Activated CD4-positive, alpha-beta T cell treated with anti-CD3 and anti-CD28 coated beads, Interleukin-2, amount 50 U/mL, for 16 hours (primary cell): ENCODE measurements at regions not wholly inside any gene's neighbourhood (a gene's known extent, or its start where the extent isn't known, plus 50 kb on each side); places are given as distances from the start of the nearest gene placed in this dataset.

Experiments
- DNase-seq: peaks from one replicate; pipeline ENCODE4 v3.0.0-alpha.2; 2020

DNA sequence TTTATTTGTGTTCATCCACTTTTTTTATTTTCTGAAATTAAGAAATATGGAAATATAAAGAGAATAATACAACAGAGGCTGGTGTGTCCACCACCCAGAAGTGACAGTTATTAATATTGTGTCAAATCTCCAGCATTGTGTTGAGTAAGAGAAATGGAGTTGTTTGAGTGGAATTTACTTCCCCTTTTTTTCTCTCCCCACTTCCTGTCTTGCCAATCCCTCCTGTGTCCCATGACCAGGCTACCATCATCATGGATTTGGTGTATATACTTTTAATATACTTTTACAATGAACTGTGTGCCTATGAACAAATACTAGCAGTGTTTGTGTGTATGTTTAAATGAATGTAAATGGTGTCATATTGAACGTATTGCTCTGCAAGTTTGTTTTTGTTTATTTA, 276.9 kb upstream of the SKOR2 start:
- DNase-seq, result no peak

DNA sequence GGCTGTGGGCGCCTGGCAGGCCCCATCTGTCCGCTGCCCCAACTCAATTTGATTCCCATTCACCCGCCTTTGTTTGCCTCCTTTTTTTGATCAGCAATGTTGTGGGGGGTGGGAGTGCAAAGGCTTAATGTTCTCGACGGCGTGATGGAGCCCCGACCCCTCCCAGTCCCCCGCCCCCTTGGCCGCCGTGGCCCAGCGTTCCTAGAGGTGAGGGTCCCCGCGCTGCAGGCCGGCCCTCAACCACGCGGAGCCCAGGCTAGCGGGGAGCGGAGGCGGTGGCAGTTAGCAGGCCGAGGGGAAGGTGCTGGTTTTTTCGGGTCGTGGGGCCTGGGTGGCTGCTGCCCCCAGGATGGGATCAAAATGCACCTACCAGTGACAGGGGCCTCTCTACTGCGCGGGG, 274.7 kb upstream of the SKOR2 start:
- DNase-seq, result no peak

DNA sequence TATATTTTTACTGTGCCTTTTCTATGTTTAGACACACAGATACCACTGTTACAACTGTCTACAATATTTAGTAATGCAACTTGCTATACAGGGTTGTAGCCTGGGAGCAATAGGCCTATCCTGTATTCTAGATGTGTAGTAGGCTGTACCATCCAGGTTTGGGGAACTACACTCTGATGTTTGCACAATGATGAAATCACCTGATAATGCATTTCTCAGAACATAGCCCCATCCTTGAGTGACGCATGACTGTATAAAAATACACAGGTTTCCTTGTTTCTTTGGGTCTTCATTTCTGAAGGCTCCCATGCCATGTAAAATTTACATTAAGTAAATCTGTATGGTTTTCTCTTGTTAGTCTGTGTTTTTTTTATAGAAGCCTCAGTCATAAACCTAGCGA, 270.9 kb upstream of the SKOR2 start:
- no peak for DNase-seq

- DNase-seq, result no peak
Measured at GRCh38 chr18:47520263-47520662, 268.8 kb upstream of the SKOR2 start.

- no peak for DNase-seq
Measured at GRCh38 chr18:47519706-47520105, 268.2 kb upstream of the SKOR2 start.

GRCh38 chr18:47519277-47519676, 267.8 kb upstream of the SKOR2 start:
- DNase-seq, result no peak

- DNase-seq, result no peak
Measured at GRCh38 chr18:47513614-47514013, 262.2 kb upstream of the SKOR2 start.

DNA sequence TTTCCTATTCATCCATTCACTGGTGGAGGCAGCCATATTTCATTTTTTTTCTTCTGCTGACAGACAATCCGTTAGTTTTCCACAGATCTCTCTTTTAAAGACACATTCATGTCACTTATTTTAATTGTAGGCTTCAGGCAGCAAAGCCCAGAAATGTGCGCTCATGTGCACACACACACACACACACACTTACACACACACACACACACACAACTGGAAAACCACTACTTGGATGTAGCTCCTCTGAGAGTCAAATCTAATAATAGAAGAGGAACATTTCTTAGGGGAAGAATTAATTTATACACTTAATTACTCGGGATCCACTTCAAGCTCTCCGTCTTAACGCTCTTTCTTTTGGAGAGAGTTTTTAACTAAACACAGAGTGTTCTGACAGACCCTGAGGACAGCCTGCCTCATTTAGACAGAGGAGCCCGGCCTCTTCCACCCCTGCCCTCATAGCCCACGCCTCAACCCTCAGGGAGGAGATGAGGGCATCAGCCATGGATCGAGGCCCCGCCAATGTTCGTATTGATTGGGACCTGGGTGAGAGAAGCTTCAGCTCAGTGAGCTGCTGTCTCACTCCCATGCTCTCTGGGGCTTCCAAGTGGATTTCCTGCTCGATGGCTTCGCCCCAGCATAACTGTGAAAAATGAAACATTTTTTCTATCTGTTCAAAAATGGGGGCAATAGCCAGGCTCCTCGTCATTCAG, 261.4 kb upstream of the SKOR2 start:
- DNase-seq, result no peak

DNA sequence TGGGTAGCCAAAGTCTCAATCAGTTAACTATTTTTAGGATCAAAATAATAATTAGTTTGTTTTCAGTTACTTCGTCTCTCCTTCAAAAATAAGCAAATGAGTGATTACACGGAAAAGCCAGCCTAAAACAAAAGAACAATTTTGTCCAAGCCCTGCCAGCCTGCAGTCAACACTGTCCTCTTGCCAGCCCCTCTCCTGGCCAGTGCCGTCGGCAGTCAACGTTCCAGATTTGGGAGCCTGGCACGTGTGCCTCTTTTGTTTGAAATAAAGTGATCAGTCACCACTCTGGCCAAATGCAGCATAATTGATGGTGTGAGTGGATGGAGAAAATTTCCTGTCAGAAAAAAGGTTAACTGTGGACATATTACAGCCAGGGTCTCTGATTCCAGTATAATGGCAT, 260.6 kb upstream of the SKOR2 start:
- DNase-seq, result no peak

GRCh38 chr18:47510831-47511230, 259.4 kb upstream of the SKOR2 start:
- DNase-seq, result no peak

- DNase-seq, result no peak
Measured at GRCh38 chr18:47507651-47508050, 256.2 kb upstream of the SKOR2 start.

GRCh38 chr18:47506897-47507296, 255.4 kb upstream of the SKOR2 start:
- DNase-seq, result no peak

DNA sequence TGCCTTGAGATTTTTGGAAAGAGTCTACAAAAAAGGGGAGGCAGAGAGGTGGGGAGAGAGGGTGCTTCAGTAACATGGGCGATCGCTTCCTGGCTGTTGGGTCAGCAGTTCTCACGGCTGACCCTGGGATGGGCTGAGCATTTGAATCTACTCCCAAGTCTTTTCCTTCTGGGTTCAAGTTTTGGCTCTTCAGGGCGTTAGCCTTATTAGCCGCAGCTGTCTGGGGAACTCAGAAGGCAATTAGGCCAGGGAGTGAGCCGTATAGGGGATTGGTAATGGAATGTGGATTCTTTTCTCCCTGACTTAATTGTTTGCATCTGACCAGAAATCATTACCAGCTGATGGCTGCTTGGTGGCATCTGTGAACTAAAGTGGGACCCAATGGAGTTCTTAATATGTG, 250.5 kb upstream of the SKOR2 start:
- no peak for DNase-seq

GRCh38 chr18:47500930-47501329, 249.5 kb upstream of the SKOR2 start:
- DNase-seq, result no peak

GRCh38 chr18:47492691-47493090, 241.2 kb upstream of the SKOR2 start:
- DNase-seq, result no peak

DNA sequence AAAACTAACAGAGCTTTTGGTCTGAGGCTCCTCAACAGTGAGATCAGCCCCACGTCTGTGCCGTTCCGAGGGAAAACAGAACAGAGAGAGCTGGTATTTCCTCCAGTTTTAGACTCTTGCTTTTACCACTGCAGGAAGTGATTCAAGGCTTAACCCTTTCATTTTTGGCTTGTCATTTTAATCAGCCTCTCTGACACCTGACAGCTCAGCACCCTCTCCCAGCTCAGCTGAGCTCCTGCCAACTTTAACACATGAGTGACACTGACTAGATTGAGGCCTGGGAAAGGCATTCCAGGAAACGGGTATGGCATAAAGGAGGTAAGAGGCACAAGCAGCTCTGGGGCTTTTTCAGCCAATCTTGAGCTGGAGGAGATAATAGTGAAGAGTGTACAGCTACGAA, 239.4 kb upstream of the SKOR2 start:
- DNase-seq, result peak; percentile 53

GRCh38 chr18:47485221-47485797, 233.8 kb upstream of the SKOR2 start:
- DNase-seq, result no peak

DNA sequence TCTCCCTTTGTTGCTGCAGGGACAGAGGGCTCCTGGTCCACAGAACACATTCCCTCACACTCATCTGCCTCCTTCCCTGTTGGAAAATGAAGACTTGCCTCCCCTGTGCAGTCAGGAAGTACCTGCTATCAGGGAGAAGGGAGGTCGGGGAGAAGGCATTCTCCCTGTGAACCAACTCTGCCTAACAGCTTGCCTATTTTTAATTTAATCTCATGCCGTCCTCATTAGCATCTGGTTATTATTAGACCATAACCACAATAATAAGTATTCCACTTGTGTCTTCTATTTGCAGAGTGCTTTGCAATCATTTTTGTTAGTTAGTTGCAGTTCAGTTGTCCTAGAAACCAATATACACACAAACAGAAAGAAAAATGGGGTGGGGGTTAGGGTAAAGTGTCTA, 232.6 kb upstream of the SKOR2 start:
- DNase-seq, result no peak

- DNase-seq, result no peak
Measured at GRCh38 chr18:47480166-47480565, 228.7 kb upstream of the SKOR2 start.

GRCh38 chr18:47471784-47472183, 220.3 kb upstream of the SKOR2 start:
- no peak for DNase-seq

DNA sequence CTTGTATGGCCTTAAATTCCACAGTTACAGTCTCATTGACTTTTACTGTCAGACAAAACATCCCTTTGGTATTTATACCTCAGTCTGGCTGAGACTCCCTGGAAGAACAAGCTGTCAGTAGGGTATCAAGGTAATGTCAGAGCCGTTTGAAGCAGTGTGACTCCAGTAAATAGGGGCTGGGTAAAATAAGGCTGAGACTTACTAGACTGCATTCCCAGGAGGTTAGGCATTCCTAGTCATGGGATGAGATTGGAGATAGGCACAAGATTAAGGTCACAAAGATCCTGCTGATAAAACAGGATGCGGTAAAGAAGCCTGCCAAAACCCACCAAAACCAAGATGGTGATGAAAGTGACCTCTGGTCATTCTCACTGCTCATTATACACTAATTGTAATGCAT, 219.5 kb upstream of the SKOR2 start:
- no peak for DNase-seq

DNA sequence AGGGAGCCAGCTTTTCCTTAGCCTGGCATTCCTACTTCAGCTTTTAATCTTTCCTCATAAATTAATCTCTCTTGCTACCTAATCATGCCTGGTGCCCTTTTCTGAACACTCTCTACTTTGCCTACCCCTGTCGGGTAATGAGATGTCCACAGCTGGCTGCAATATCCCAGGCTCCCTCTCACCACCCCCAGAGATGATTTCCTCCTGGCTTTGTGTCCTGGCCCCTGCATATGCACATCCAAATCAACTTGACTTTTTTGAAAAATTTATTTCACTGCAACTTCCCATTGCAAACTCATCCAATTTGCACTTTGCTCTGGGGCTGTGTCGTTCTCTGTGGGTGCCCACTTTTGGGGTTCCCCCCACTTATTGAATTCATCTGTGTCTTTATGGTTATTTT, 218.1 kb upstream of the SKOR2 start:
- DNase-seq, result no peak

DNA sequence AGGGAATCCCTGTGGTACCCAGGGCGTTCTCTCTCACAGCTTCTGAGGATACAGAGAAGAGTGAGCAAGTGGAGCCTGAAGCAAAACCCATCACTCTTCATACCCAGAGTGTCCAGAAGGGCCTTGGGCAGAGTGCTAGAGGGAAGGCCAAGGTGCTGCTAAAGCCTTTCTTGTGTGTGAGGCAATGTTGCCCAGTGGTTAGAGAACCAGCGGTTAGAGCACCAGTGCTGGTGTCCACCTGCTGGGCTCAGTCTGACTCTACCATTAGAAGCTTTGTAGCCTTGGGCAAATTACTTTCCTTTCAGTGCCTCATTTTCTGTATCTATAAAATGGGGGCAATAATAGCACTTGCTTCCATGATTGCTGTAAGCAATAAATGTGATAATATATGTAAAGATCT, 210.5 kb upstream of the SKOR2 start:
- DNase-seq, result no peak

- no peak for DNase-seq
Measured at GRCh38 chr18:47461406-47461948, 210.0 kb upstream of the SKOR2 start.

GRCh38 chr18:47458483-47458882, 207.0 kb upstream of the SKOR2 start:
- DNase-seq, result no peak
